ENCODE measurements at regions not wholly inside any gene's neighbourhood (a gene's known extent, or its start where the extent isn't known, plus 50 kb on each side); places are given as distances from the start of the nearest gene placed in this dataset.

GRCh38 chr7:45993621-45994020 is 72.5 kb upstream of the IGFBP3 start:
- no peak for TF ChIP-seq CTCF (IDR thresholded peaks at IDR 0.05)
- TF ChIP-seq POLR2AphosphoS5 (IDR thresholded peaks at IDR 0.05; ENCODE audit: insufficient read depth in 1 of 2, low read depth in 1 of 2), result no peak
- TF ChIP-seq POLR2A (IDR thresholded peaks at IDR 0.05), result no peak
